Loucy (cell line): ENCODE measurements at regions not wholly inside any gene's neighbourhood (a gene's known extent, or its start where the extent isn't known, plus 50 kb on each side); places are given as distances from the start of the nearest gene placed in this dataset.

Source experiments
- EZH2phosphoT487 ChIP-seq: fragments of 200-600 bp; IDR thresholded peaks from 2 replicates; pipeline ENCODE4 v1.6.1; 2018; ENCODE audit warnings: antibody characterized with exemption, mild to moderate bottlenecking, moderate library complexity, borderline replicate concordance
- TF ChIP-seq, protein P1 (sequence below): fragments of 200-600 bp; sonication (generic); conservative IDR thresholded peaks from 2 replicates; pipeline ENCODE4 v1.5.1; 2014; ENCODE audit warnings: mild to moderate bottlenecking, antibody characterized with exemption, low read length

- TF ChIP-seq, protein P1, sequence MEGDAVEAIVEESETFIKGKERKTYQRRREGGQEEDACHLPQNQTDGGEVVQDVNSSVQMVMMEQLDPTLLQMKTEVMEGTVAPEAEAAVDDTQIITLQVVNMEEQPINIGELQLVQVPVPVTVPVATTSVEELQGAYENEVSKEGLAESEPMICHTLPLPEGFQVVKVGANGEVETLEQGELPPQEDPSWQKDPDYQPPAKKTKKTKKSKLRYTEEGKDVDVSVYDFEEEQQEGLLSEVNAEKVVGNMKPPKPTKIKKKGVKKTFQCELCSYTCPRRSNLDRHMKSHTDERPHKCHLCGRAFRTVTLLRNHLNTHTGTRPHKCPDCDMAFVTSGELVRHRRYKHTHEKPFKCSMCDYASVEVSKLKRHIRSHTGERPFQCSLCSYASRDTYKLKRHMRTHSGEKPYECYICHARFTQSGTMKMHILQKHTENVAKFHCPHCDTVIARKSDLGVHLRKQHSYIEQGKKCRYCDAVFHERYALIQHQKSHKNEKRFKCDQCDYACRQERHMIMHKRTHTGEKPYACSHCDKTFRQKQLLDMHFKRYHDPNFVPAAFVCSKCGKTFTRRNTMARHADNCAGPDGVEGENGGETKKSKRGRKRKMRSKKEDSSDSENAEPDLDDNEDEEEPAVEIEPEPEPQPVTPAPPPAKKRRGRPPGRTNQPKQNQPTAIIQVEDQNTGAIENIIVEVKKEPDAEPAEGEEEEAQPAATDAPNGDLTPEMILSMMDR = no peak
- TF ChIP-seq EZH2phosphoT487 = no peak
These were observed 298.0 kb upstream of the TNRC6C start for GRCh38 chr17:77660524-77660923.
